GM18867 (cell line): ENCODE measurements at regions not wholly inside any gene's neighbourhood (a gene's known extent, or its start where the extent isn't known, plus 50 kb on each side); places are given as distances from the start of the nearest gene placed in this dataset.

Experiments
- ATAC-seq: cut with Tn5 transposase; IDR thresholded peaks from one replicate; pipeline ENCODE4 v1.9.1; 2021; ENCODE audit warnings: mild to moderate bottlenecking, moderate library complexity; ENCODE audit not compliant: unreplicated experiment

DNA sequence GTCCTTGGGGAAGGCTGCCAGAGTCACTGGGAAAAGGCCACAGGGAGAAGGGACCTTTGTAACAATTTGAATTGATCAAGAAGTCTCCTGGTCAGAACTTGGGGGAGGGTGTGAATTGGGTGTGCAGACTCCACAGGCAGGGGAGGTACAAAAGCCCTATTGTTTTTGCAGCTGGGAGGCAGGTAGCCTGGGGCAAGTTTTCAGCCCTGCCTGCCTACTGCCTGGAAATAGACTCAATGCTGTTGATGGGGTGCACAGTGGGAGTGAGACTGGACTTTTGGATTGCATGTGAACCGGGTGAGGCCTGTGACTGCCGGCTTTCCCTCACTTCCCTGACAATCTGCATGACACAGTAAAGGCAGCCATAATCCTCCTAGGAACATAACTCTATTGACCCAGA lies 947.0 kb downstream of the REEP3 start:
- ATAC-seq = no peak

DNA sequence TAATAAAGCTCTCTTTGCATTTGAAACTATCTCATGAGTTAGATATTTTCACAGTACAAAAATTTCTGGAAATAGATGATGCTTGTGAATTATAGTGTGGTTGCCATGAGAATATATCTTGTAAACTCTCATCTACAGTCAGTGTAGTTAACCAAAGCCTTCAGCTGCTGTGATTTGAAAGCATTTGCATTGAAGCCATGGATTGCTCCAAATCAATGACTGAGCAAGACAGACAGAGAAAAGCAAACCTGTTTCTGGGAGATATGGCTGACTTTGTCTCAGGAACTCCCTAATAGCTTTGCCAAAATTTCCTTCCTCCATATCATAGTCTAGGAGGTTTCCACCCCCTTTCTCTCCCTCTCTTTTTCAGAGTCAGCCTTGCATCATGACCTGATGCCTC lies 955.3 kb downstream of the REEP3 start:
- no peak for ATAC-seq

DNA sequence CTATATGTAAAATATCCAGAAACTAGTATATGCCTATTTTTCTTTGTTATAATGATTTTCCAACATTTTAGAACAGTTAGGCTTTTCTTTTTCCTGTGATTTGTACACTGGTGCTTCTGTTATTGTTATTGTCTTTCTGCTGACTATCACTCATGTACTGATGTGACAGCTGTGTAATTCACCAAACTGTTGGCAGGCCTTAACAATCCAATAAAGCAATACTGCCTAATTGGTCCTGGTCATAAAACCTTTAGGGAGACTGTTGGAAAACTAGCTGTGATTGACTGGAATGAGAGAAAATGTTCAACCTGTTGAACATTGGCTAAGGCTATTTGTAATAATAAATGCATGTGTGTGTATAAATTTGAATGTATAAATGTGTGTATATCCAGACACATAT lies 956.6 kb downstream of the REEP3 start:
- ATAC-seq = no peak

DNA sequence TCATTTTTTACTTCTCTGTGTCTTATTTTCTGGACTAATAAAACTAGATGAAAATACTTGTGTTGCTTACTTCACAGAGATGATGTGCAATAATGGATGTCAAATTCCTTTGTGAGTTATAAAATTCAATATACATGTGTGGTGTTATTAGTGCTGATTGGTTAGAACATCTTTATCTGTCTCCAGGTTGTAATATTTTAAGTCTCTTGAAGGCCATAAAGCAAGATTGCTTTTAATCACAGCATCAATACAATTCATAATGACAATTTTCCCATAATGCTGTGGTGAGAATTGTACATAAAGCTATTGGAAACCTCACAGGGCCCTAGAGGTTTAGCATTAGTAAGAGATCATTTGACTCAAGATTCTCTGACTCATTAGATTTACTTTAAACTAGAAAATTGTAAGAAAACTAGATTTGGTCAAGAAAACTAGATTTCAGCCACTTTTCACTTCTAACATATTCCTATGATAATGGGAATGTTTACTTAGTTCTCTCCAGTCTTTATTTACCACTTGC lies 963.7 kb downstream of the REEP3 start:
- no peak for ATAC-seq

DNA sequence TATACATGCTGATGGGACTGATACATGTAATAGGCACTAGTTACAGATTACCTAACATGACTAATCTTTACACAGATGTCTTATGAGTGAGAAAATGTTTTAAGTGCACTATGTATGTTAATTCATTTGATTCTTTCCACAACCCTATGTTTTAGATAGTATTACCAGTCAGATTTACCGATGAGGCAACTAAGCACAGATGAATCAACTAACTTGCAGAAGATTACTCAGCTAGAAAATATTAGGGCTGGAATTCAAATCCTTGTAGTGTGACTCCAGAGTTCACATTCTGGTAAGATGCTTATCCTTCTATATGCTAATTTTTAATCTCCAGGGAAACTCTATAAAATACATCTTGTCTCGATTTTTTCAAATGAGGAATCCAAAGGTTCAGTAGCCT lies 964.9 kb downstream of the REEP3 start:
- ATAC-seq = no peak

DNA sequence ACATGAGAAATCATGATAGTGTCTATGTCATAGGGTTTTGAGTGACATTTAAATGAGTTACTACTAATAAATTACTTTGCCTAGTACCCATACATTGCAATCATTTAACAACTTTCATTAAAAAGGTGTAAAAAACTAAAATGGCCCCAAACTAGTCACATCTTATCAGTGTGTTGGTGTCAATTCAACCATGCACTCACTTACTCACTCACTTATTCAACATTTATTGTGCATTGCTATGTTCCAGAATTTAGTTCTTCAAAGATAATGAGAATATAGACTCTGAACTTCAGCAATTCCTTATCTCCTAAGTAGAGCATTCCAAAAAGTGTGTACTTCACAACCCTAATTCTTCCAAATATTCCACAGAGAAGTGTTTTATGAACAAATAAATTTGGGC lies 965.7 kb downstream of the REEP3 start:
- no peak for ATAC-seq

DNA sequence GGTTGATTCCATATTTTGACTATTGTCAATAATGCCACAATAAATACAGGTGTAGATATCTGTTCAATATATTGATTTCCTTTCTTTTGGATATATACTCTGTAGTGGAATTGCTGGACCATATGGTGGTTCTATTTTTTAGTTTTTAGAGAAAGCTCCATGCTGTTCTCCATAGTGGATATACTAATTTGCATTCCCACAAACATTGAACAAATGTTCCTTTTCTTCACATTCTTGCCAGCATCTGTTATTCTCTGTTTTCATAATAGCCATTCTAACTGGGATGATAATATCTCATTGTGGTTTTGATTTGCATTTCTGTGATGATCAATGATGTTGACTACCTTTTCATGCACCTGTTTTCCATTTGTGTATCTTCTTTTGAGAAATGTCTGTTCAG lies 973.7 kb downstream of the REEP3 start:
- no peak for ATAC-seq

DNA sequence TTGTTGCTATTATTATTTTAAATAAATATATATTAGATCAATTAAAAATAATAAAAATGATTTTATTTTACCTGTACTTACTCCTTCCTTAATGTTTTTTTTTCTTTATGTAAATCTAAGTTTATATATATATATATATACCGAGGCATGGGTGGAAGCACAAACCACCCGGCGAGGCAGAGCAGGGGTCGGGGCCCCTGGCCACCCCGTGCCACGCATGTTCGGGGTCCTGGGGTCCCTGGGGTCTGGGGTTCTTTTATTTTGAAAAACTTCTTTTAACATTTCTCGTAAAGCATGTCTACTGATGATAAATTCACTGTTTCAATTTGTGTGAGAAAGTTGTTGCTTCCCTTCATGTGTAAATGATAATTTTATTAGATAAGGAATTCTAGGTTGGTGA lies 976.1 kb downstream of the REEP3 start:
- ATAC-seq = no peak

DNA sequence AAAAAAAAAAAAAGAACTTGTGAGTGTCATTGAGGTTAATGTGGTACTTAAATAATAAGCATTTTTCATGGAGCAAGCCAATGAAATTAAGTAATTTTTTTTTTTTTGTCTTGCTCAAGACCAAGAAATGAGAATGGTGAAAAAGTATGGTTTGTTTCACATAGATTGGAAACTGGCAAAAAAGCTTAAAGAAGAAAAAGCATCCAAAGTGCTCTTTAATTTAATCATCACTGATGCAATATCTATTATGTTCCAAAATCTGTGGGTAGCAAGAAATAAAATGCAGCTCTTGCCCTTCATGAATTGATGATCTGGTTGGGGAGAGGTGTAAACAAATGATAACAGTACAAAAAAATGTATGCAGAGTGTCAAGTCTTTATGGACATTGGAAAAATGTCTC lies 980.6 kb downstream of the REEP3 start:
- no peak for ATAC-seq

DNA sequence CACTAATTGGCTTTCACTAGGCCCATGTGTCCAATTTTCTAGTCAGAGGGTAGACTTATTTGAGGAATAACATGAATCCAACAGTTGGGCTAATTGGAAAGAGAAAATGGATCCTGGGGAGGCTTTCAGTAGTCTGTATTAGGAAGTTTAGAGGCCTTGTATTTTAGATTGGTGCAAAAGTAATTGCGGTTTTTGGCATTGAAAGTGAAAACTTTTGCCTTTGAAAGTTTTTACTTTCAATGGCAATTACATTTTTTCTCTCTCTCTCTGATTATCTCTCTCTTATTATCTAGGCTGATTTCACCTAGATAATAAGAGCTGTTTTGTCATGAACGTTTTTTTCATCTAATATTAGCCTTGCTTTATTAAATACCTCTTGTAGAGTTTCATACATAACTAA lies 981.7 kb downstream of the REEP3 start:
- ATAC-seq = no peak

DNA sequence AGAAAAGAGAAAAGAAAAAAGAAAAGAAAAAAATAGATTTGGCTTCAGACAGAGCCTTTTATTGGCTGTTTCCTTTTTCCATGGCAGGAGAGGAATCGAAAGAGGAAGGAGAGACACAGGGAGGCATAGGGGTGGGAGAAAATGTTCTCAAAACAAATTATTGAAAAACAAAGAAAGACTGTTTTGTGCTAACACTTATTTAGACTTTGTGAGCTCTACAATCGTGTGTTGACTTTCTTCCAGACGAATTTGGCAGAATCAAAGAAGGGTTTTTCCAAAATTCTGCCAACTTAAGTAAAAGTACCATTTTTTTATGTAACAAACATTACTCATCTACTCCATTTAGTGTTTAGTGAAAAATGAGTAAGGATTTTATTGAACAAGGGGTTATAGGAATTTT lies 982.2 kb downstream of the REEP3 start:
- no peak for ATAC-seq

DNA sequence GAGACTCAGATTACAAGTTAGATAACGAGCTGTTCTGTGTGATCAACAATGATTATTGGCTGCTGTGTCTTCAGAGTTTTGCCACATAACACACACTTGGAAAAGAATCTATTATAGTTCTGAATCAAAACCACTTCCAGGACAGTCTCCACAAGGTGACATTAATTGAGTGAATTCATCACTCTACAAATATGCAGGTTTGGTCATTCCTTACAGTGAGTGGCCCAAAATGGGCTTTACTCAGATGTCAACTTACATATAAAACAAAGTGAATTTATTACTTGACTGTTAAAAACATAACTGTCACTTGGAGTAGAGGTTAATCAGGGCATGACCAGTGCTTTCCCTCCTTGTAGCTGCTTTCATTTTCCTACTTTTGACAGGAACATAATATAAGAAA lies 984.3 kb downstream of the REEP3 start:
- ATAC-seq = no peak

DNA sequence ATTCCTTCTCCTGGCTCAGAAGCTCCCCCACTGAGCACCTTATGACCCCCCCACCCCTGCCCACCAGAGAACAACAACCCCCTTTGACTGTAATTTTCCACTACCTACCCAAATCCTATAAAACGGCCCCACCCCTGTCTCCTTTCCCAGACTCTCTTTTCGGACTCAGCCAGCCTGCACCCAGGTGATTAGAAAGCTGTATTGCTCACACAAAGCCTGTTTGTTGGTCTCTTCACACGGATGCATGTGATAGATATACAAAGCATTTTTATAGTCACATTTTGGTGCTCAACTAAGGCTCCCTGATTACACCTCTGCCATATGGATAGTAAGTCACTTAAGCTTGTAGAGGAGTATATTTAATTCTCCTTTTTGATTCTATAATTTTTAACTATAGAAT lies 985.8 kb downstream of the REEP3 start:
- ATAC-seq = no peak

DNA sequence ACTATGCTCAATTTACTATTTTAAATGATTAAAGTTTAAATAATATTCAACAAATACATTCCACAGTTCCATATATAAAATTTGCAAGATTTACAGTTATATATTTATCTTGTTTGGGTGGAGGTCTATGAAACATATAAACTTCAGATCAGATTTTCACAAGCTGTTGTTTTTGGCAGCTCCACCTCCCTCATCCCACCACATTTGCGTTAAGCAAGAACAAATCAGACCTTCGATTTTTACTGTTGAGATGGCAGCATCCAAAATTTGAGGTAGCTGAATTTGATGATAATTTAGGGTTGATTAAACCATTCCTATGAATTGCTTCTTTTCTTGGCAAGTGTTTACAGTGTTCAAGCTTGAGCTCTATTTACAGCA lies 986.4 kb downstream of the REEP3 start:
- no peak for ATAC-seq

DNA sequence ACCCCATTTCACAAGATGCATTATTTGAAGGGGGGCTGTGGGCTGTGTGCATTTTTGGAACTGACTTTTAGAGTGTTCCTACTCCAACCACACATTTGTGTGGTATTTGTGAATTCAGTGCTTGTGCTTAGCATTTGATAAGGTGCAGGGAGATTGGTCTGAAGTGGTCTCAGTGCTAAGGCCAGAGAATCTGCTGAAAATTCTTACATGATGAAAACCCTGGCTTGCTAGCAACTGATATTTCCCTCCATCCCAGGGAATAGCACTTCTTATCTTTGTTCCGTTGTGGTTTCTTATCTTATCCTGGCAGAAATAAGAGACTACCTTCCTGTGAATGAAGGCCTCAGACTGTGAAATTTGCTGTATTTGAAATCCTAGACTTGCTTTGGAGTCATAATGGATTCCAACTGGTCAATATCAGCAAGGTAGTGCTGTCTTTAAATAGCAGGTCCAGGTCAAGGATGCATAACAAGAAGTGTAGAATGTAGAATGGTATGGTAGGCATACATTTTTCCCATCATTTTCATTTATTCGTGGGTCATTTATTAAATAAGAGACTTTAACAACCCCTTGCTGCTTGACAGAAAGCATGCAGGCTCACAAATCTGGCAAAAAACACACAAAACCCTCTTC lies 986.9 kb downstream of the REEP3 start:
- ATAC-seq = no peak

DNA sequence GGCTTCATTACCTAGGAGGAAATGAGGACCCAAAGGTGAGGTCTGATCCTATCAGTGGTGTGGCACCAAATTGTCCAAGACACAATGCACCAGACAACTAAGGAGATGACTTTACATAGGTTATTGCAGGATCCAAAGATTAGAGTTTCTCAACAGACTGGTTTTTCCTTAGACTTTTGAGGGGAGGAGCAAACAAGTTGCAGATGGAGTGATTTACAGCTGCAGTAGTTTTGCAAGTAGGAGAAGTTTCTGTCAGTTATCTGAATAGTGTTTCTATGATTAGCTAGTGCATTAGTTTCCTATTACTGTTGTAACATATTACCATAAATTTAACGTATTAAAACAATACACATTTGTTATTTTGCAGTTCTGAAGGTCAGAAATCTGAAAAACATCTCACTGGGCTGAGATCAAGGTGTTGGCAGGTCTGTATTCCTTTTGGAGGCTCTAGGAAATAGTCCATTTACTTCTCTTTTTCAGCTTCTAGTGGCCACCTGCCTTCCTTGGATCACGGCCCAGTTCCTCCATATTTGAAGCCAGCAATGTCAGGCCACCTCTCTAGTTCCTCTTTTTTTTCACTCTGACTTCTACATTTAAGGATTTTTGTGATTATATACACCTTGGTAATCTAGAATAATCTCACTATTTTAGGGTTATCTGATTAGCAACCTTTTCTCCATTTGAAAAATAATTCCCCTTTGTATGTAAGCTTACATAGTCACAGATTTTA lies 994.9 kb downstream of the REEP3 start:
- ATAC-seq = no peak

DNA sequence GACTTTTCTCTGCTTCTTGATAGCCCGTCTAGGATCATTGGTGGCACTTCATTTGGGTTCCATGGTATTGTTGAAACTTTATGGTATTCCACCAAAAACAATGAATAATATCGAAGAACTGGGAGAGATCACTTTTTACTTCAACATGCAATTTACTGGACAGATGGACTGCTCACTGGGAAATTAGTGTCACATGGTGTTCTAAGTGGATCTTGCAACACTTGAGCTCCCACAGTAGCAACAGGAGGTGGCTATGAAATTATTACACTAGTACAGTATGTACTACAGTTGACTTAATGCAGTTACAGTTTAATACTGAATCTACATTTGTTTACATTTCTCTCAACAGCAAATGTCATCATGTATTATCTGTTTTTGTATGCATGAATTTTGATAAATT lies 997.3 kb downstream of the REEP3 start:
- no peak for ATAC-seq

DNA sequence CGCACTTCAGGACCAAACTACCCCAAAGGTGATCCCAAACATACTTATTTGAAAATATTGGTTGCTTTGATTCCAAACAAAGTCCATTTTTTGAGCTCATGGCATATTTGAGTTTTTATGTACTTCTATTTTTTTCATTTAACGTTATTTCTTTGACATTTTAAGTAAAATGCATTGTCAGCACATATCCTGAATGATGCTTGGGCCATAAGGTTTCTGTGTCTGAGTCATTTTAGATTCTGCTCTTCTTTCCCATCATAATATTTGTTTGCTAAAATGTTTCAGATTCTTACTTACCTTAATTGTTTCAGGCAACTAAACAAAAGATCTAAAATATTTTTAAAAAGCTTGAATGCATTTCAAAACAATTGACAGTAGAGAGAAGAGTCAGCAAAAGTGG lies 998.2 kb downstream of the REEP3 start:
- ATAC-seq = no peak

DNA sequence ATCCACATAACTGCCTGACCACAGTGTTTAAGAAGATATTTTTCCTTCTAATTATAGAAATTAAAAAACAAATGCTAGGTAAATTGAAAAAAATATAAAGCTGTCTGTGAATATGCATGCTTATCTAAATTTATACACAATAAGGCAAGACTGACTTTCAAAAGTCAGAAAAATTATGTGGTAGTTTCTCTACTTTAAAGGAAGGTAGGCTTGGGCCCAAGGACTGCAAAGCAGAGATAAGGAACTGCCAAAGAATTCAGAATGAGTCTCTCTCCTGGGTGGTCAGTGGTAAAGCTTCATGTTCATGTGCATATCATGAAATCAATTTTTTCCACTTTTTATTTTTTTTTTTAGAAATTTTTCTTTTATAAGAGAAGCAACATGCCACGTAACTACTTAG lies 998.6 kb downstream of the REEP3 start:
- ATAC-seq = no peak

DNA sequence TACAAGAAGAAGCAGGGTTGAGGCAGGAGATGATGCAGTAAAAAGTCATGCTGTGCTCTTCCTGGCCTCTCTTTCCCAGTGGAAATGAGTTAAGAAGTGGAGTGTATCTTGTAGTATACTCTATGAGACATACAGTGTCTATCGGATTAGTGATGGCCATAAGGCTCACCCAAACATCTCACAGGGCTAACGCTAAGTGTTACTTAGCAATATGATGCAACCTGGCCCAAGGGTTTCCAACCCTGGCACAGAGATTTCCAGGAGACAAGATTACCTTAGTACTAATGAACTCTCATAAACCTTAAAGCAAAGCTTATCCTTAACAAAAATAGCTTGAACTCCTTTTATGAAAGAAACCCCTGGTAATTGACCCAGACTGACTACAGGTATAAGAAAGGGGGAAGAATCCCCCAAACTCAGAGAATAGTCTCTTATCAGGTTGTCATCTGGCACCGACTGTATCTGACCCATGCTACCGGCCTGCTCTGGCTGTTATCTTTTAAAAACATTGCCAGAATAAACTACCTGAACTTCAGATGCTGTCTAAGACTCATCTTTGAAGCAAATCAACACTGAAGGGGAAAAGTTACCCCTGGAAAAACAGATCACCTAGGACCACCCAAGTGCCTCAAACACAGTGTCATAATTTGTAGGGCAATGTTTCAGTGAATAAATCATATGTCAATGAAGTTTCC lies 1002.0 kb downstream of the REEP3 start:
- no peak for ATAC-seq

DNA sequence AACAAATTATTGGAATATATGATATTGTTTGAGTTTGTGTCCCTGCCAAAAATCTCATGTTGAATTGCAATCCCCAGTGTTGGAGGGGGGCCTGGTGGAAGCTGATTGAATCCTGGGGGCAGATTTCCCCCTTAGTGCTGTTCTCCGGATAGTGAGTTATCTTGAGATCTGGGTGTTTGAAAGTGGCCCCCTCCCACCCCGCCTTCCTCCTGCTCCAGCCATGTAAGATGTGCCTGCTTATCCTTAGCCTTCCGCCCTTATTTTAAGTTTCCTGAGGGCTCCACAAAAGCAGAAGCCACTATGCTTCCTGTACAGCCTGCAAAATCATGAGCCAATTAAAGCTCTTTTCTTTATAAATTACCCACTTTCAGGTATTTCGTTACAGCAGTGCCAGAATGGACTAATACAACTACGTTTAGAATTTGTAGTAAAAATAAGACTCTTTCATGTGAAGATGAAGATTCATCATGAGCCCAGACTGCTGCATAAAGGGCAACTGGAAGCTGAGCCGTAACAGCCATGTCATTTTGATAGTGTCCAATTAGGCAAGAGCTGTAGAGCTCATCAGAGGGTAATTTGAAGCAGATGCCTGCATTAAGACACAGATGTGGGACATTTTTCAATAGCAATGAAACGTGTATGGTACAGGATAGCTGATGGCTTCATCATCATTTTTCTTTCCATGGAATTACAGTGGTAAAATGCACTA lies 1007.2 kb downstream of the REEP3 start:
- ATAC-seq = no peak

DNA sequence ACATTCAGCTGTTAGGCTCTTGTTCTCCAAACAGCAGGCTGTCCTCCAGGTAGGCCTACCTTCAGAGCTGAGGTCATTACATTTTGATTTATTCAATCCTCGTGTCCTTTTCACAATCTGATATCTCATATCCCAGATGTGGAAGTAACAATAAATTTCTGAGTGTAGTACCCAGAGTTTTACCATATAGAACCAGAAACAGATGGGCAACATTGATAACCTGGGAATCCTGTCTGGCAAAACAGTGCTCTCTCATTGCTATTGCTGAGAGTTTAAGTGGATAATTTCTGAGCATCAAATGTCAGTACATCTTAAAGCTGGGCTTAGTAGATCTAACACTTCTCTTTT lies 1007.8 kb downstream of the REEP3 start:
- no peak for ATAC-seq
